Hematopoietic multipotent progenitor cell treated with erythropoietin and hydrocortisone succinate and interleukin-3 and kit ligand, for 8 days (in vitro differentiated cells): ENCODE measurements at regions not wholly inside any gene's neighbourhood (a gene's known extent, or its start where the extent isn't known, plus 50 kb on each side); places are given as distances from the start of the nearest gene placed in this dataset.
"Not testable (repeated sequence)": the region's sequence is repeated elsewhere in the genome, so short reads cannot be mapped to it uniquely, and the experiment has no call there.

Source experiments
- DNase-seq: peaks from one replicate; pipeline ENCODE4 v3.0.0-alpha.2; 2015

DNA sequence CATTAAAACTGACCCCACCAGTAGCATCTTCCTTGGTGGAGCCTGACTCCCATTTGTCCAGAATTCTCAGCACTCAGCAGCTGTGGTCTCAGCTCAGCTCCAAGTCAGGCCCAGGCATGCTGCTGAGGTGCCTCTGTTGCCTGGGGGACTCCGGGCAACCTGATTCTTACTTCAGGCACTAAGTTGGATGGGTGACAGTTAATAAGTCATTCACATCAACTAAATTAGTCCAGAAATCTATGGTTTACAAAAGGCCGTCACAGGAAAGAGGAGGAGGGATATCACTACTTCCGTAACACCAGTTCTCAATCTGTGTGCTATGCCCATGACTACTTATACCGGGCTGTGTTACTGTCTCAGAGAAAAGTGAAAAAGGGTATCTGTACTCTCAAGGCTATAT is 310.2 kb downstream of the SATB1 start:
- DNase-seq: no peak

GRCh38 chr3:18113417-18113816 is 311.7 kb downstream of the SATB1 start:
- no peak for DNase-seq

- no peak for DNase-seq
Measured at GRCh38 chr3:18112674-18113375, 312.3 kb downstream of the SATB1 start.

GRCh38 chr3:18111796-18112232 is 313.3 kb downstream of the SATB1 start:
- DNase-seq: no peak

GRCh38 chr3:18103591-18103990 is 321.5 kb downstream of the SATB1 start:
- no peak for DNase-seq

DNA sequence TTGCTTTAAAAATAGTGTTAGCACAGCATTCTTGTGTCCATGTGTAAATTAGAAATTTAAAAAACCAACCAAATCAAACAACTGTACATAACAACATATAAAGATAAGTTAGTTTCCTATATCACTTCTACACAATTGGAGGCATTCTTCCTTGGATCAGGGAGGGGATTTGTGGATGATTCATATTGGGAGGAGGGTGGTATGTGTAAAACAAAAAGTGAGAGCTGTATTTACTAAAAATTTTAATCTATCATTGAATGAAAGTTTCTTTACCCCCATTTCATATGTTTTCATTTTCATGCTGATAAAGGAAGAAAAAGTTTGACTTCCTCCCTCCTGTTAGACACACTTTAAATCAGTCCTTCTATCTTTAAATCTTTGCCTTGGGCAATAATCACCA is 325.0 kb downstream of the SATB1 start:
- DNase-seq: no peak

DNA sequence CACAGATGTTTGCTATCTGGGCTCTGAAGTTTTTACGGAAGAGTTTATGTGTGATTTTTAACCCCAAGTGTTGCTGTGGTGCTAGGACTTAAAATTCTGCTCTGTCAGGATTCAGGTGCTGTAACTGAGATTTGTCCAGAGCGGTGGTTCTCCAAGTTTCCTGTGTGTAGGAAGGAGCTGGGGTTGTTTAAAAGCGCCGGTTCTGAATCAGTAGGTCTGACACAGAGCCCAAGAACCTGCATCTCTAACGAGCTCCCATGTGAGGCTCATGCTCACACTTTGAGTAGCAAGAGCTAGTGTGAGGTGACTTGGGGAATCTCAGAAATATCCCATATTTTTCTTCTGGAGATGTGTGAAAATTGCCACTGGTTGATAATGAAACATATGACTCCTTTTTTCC is 325.5 kb downstream of the SATB1 start:
- no peak for DNase-seq

DNA sequence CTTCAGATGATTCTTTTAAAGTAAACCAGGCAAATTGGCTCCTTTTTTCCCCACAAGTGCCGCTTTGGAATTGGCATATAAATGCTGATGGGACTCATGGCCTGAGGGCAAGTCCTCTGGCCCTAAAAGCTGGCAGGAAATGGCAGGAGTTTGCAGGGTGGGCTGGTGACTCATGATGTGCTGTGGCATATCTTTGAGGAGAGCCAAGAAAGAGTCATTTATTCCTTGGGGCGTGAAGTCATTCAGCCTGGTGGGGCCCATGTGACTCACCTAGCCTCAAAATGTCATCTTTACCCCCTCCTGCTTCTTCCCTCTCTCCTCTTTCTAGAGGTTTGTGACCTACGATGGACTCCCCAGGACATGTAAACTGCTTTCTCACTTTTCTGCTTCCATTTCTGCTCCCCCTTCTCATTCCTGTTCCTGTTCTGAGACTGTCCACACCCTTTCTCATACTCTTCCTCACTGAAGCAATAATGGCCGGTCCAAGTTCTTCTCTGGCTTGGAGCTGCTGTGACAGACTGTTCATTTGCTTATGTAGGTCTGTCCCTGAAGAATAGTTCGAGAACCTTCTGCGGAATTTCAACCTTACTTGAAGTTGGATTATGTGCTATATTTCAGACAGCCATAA is 326.1 kb downstream of the SATB1 start:
- no peak for DNase-seq

- no peak for DNase-seq
Measured at GRCh38 chr3:18097989-18098388, 327.1 kb downstream of the SATB1 start.

DNA sequence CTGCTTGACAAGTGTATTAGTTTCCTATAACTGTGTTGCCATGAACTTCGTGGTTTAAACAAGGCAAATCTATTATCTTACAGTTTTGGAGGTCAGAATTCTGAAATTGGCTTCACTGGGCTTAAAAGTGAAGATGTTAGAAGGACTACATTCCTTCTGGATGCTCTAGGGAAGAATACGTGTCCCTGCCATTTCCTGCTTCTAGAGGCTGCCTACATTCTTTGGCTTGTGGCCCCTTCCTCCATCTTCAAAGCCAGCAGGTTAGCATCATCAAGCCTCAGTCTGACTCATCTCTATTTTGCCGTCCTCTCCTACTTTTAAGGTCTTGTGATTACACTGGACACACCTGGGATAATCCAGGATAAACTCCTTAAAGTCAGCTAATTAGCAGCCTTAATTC is 327.7 kb downstream of the SATB1 start:
- DNase-seq: no peak

- no peak for DNase-seq
Measured at GRCh38 chr3:18092726-18093125, 332.4 kb downstream of the SATB1 start.

DNA sequence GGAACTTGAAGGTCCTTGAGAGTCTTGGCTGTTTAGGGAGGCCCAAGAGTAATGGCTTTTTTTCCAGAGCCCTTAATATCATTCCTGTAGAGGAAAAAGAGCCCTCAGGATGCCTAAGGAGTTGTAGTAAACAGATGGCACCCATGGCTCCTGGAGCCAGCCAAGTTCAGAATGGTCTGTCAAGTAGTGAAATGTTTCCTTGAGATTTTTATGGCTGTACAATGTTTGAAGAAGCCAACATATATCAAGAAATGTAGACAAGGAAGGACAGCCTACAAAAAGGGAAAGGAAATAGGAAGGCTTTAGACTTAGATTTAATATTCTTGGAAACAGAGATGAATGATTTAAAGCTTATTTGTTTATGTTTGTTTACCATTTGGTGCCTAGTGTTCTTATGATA is 334.8 kb downstream of the SATB1 start:
- DNase-seq: no peak

DNA sequence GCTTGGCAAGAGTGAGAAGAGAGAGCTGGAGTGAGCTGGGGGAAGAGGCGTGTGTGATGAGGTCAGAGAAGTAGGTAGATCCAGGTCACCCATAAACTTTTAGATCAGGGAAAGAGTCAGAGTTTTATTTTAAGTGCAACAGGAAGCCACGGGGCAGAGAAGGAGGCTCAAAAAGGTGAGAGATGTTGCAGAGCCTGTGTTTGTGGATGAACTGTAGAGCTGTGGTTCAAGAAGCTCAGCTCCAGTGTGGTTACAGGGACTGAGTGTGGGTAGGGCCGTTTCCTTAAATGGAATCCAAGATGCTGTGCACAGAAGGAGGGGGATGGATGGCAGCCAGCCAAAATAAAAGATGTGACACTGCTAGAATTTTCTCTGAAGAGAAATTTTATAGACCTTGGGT is 337.2 kb downstream of the SATB1 start:
- no peak for DNase-seq

- DNase-seq: no peak
Measured at GRCh38 chr3:18086760-18087159, 338.4 kb downstream of the SATB1 start.

DNA sequence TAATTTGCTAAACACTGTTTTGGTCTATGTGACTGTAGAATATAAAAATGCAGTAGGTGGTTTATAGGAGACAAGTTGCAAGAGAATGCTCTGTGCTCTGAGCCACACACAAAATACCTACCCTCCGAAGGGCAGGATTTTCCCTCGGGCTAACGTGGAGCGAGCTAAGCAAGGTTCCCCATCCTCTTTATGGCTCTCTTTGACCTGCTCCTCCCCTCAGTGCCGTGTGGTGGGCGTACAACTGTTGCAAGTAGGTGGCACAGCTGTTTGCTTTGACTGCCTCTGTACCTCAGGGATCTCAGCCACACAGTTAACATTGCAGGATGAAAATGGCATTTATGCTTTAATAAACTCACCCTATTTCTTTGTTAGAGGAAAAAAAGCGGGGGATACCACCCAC is 339.1 kb downstream of the SATB1 start:
- no peak for DNase-seq

- DNase-seq: no peak
Measured at GRCh38 chr3:18085429-18085828, 339.7 kb downstream of the SATB1 start.

GRCh38 chr3:18083273-18083590 is 340.8 kb upstream of the TBC1D5 start:
- DNase-seq: not testable (repeated sequence)

- no peak for DNase-seq
Measured at GRCh38 chr3:18082551-18083272, 340.3 kb upstream of the TBC1D5 start.

DNA sequence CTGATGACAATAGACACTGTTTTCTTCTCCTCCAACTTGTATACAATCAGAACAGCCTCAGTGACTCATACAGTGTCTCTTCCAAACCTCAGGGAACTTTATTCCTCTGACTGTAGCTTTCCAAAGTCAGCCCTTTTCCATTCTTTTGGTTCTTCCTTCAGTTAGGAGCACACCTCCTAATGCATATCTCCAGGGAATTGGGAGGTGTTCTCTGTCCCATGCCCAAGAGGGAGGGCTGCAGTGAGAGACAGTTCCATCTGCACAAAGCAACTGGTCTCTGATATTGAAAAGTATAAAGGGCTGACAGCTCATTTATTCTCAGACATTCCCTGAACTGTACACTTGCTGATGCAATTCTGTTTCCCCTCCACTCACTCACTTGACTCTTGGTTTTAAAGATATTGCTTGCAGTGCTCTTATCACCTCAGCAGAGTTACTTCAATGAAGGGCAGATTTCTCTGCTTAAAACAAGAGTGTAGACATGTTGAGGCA is 337.8 kb upstream of the TBC1D5 start:
- peak; percentile 3 for DNase-seq

DNA sequence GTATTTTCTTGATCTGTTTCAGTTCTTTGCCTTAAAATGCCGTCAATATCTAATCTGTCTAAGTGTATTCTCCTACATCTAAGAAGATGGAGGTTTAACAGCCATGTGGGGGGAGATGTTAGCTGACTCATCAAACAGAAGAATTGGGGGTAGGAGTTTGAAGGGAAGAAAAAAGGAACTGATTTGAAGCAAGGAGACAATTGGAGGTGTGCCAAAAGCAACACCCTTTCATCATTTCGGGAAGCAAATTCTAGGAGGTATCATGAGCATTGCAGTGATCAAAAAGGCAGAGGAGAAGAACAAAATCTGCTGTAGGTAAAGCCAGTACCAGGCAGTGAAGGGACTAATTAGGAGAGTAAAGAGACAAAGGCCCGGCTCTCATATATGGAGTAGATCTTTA is 337.3 kb upstream of the TBC1D5 start:
- DNase-seq: peak; percentile 16

DNA sequence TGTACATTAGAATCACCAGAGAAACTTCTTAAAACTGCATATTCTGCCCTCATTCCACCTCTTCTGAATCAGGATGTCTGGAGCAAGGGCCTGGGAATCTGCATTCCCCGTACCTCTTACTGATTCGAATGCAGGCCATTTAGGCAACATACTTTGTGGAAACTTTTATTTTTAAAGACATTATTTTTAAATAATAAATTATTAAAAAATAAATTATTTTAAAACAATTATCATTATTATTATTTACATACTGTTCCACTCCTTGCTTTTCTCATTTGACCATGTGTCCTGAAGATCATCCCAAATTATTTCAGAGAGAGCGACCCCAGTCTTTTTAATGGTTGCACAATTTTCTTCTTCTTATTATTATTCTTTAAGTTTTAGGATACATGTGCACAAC is 336.6 kb upstream of the TBC1D5 start:
- DNase-seq: no peak

GRCh38 chr3:18077128-18077840 is 334.9 kb upstream of the TBC1D5 start:
- DNase-seq: no peak

- DNase-seq: no peak
Measured at GRCh38 chr3:18076301-18076700, 333.9 kb upstream of the TBC1D5 start.

DNA sequence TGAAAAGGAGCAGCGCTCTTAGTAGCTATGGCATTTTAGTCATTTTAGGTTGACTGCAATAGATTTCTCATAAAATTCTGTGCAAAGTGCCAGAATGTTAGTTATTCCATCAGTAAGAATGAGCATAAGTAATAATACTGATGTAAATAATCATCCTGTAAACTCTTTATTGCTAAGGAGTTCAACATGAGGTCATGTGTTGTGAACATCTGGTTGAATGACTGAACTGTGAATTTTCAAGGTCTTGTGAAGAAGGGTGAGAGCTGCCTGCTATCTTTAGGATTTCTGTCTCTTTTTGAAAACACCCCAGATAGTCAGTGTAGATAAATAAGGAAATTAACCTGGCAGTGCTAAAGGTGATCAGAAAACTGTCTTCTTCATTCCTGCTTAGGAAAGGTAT is 333.4 kb upstream of the TBC1D5 start:
- DNase-seq: no peak
